Right lobe of liver (tissue), 6 donors: ENCODE measurements at regions not wholly inside any gene's neighbourhood (a gene's known extent, or its start where the extent isn't known, plus 50 kb on each side); places are given as distances from the start of the nearest gene placed in this dataset.
A peak's percentile ranks its signal among the peaks of the same experiment; 100 is the strongest.

ENCODE experiments used
- ATAC-seq, 4 donors: fragments of 200-7000 bp; cut with Tn5 transposase; one replicate each; pipeline ENCODE4 v1.9.1; 2020; ENCODE audit warnings: mild to moderate bottlenecking in 4 of 4, moderate library complexity in 4 of 4
- DNase-seq, 3 donors: peaks; one replicate each; pipeline ENCODE4 v3.0.0-alpha.2; 2020
- H3K27ac ChIP-seq, 3 donors: fragments of 200-600 bp; one replicate each; pipeline ENCODE4 v1.8.0; 2022
- H3K27me3 ChIP-seq, 2 donors: fragments of 200-600 bp; one replicate each; pipeline ENCODE4 v1.8.0; 2022
- H3K36me3 ChIP-seq, 4 donors: fragments of 200-600 bp; sonication (generic) in 1 of 4; one replicate each; pipeline versions ENCODE4 v1.5.1 to v1.8.0; 2017 to 2022; ENCODE audit warnings: control low read depth in 1 of 4
- H3K4me1 ChIP-seq, 4 donors: fragments of 200-600 bp; sonication (generic) in 1 of 4; one replicate each; pipeline versions ENCODE4 v1.5.1 to v1.8.0; 2017 to 2022; ENCODE audit warnings: control low read depth in 1 of 4
- H3K4me3 ChIP-seq, 3 donors: fragments of 200-600 bp; one replicate each; pipeline ENCODE4 v1.8.0; 2022
- H3K9me3 ChIP-seq, 4 donors: fragments of 200-600 bp; sonication (generic) in 1 of 4; one replicate each; pipeline versions ENCODE4 v1.5.1 to v1.8.0; 2017 to 2022; ENCODE audit warnings: control low read depth in 1 of 4
- CTCF ChIP-seq, 4 donors: fragments of 200-600 bp in 3 of 4; fragments of 450-650 bp in 1 of 4; IDR thresholded peaks; one replicate each; pipeline versions ENCODE4 v1.5.1 to v1.8.0; 2016 to 2022; ENCODE audit warnings: antibody characterized with exemption in 4 of 4, mild to moderate bottlenecking in 2 of 4
- POLR2A ChIP-seq: fragments of 450-650 bp; IDR thresholded peaks from one replicate; pipeline ENCODE4 v1.6.1; 2017; ENCODE audit warnings: antibody characterized with exemption, mild to moderate bottlenecking
- WGBS: methylation state at CpG from one replicate; pipeline ENCODE4 v1.1.6; 2018; ENCODE audit warnings: low coverage, low lambda C conversion rate; ENCODE audit not compliant: insufficient coverage; ENCODE audit errors: missing lambda C conversion rate; 5-methylcytosine and 5-hydroxymethylcytosine counted together
- intact Hi-C, 2 donors: fragments of 100-400 bp; cut with DNase I; formaldehyde crosslinking; loops; one replicate each; pipeline versions ENCODE4 v1.11.2 to v1.14.1; 2022
- donor health status: DM: no; HTN: yes; CAD: no.
- donor health status: DM: no; HTN: no; CAD: no.
- donor health status: DM: no; HTN: no; CAD: no.
- donor health status: DM: no; HTN: yes; CAD: no.
- donor health status: DM: no; HTN: yes; CAD: no.

- WGBS: 45% methylated on average over 3 of the region's 11 CpGs
- H3K27me3 ChIP-seq: no peaks in the 10 kb centered on the region
- no peak overlapping the region for H3K4me3 ChIP-seq
- H3K36me3 ChIP-seq: no peaks in the 10 kb centered on the region
- H3K9me3 ChIP-seq: no peaks in the 10 kb centered on the region
- ATAC-seq: no peak
- H3K4me1 ChIP-seq: no peaks in the 10 kb centered on the region
- no peak overlapping the region for H3K27ac ChIP-seq
- peak in 1 of 3 donors; percentile 23 for DNase-seq
- TF ChIP-seq CTCF (IDR thresholded peaks at IDR 0.05): no peak
- TF ChIP-seq POLR2A: no peak
- intact Hi-C loops: no loop called here
These were observed 149.7 kb downstream of the GLI2 start for GRCh38 chr2:120885321-120885720.

GRCh38 chr2:120885749-120886148 is 150.1 kb downstream of the GLI2 start:
- no peaks in the 10 kb centered on the region for H3K9me3 ChIP-seq
- WGBS: 81% methylated on average over 4 of the region's 4 CpGs
- no peak for ATAC-seq
- H3K27me3 ChIP-seq: no peaks in the 10 kb centered on the region
- no peak for TF ChIP-seq CTCF (IDR thresholded peaks at IDR 0.05)
- H3K4me3 ChIP-seq: no peak overlapping the region
- no peak for DNase-seq
- no peaks in the 10 kb centered on the region for H3K4me1 ChIP-seq
- intact Hi-C loops: no loop called here
- H3K36me3 ChIP-seq: no peaks in the 10 kb centered on the region
- no peak overlapping the region for H3K27ac ChIP-seq

- ATAC-seq (no peak), DNase-seq (peak in 1 of 3 donors; percentile 35)
- no peak for TF ChIP-seq POLR2A
- no peak for TF ChIP-seq CTCF (IDR thresholded peaks at IDR 0.05)
- no peaks in the 10 kb centered on the region for H3K4me1 ChIP-seq
- WGBS: 20% methylated on average over 2 of the region's 18 CpGs
- H3K27ac ChIP-seq: no peak overlapping the region
- no peaks in the 10 kb centered on the region for H3K36me3 ChIP-seq
- H3K27me3 ChIP-seq: no peaks in the 10 kb centered on the region
- no peaks in the 10 kb centered on the region for H3K9me3 ChIP-seq
- H3K4me3 ChIP-seq: no peak overlapping the region
- intact Hi-C loops: no loop called here
These were observed 151.1 kb downstream of the GLI2 start for GRCh38 chr2:120886534-120887319.

GRCh38 chr2:120887320-120887697 is 151.6 kb downstream of the GLI2 start:
- DNase-seq (no peak), ATAC-seq (no peak)
- 32% methylated on average over 10 of the region's 11 CpGs for WGBS
- no peak overlapping the region for H3K27ac ChIP-seq
- intact Hi-C loops: no loop called here
- H3K36me3 ChIP-seq: no peaks in the 10 kb centered on the region
- H3K4me1 ChIP-seq: no peaks in the 10 kb centered on the region
- no peaks in the 10 kb centered on the region for H3K9me3 ChIP-seq
- TF ChIP-seq POLR2A (no peak), CTCF (IDR thresholded peaks at IDR 0.05) (no peak)
- no peaks in the 10 kb centered on the region for H3K27me3 ChIP-seq
- H3K4me3 ChIP-seq: no peak overlapping the region
